ENCODE measurements at regions not wholly inside any gene's neighbourhood (a gene's known extent, or its start where the extent isn't known, plus 50 kb on each side); places are given as distances from the start of the nearest gene placed in this dataset.

GRCh38 chr2:144233733-144234541, 286.0 kb downstream of the ZEB2 start:
- TF ChIP-seq TOX (CRISPR knock-in tag; IDR thresholded peaks at IDR 0.05; ENCODE audit: borderline replicate concordance) (no peak), PATZ1 (CRISPR knock-in tag; IDR thresholded peaks at IDR 0.05; ENCODE audit: borderline replicate concordance) (no peak), ZNF70 (CRISPR knock-in tag; IDR thresholded peaks at IDR 0.05) (no peak), CSRNP3 (CRISPR knock-in tag; IDR thresholded peaks at IDR 0.05) (no peak), RARB (CRISPR knock-in tag; IDR thresholded peaks at IDR 0.05) (no peak), TSHZ2 (CRISPR knock-in tag; IDR thresholded peaks at IDR 0.05) (no peak), GLIS3 (CRISPR knock-in tag; IDR thresholded peaks at IDR 0.05) (no peak), CREB5 (CRISPR knock-in tag; IDR thresholded peaks at IDR 0.05; ENCODE audit: low read depth) (no peak), ZNF565 (CRISPR knock-in tag; conservative IDR thresholded peaks at IDR 0.05; ENCODE audit: low read depth) (no peak), CSDC2 (CRISPR knock-in tag; IDR thresholded peaks at IDR 0.05) (no peak)
